ENCODE measurements at regions not wholly inside any gene's neighbourhood (a gene's known extent, or its start where the extent isn't known, plus 50 kb on each side); places are given as distances from the start of the nearest gene placed in this dataset.

GRCh38 chr12:124162151-124163110 is 132.5 kb upstream of the RFLNA start:
- DNase-seq (ENCODE audit: low read depth in 2 of 2): no peak

GRCh38 chr12:124165695-124166094 is 129.2 kb upstream of the RFLNA start:
- no peak for DNase-seq (ENCODE audit: low read depth in 2 of 2)

- DNase-seq (ENCODE audit: low read depth in 2 of 2): no peak
These were observed 127.8 kb upstream of the RFLNA start for GRCh38 chr12:124167141-124167540.

GRCh38 chr12:124168016-124168786 is 126.7 kb upstream of the RFLNA start:
- DNase-seq (ENCODE audit: low read depth in 2 of 2): no peak

GRCh38 chr12:124169577-124170284 is 125.2 kb upstream of the RFLNA start:
- no peak for DNase-seq (ENCODE audit: low read depth in 2 of 2)

- no peak for DNase-seq (ENCODE audit: low read depth in 2 of 2)
These were observed 124.1 kb upstream of the RFLNA start for GRCh38 chr12:124170760-124171159.

- no peak for DNase-seq (ENCODE audit: low read depth in 2 of 2)
These were observed 123.5 kb upstream of the RFLNA start for GRCh38 chr12:124171231-124171979.

- no peak for DNase-seq (ENCODE audit: low read depth in 2 of 2)
These were observed 122.3 kb upstream of the RFLNA start for GRCh38 chr12:124172636-124173035.

GRCh38 chr12:124173692-124174091 is 121.2 kb upstream of the RFLNA start:
- no peak for DNase-seq (ENCODE audit: low read depth in 2 of 2)

GRCh38 chr12:124174451-124175348 is 120.2 kb upstream of the RFLNA start:
- DNase-seq (ENCODE audit: low read depth in 2 of 2): no peak

- no peak for DNase-seq (ENCODE audit: low read depth in 2 of 2)
These were observed 119.2 kb upstream of the RFLNA start for GRCh38 chr12:124175704-124176103.

GRCh38 chr12:124177276-124177950 is 117.5 kb upstream of the RFLNA start:
- DNase-seq (ENCODE audit: low read depth in 2 of 2): no peak

- DNase-seq (ENCODE audit: low read depth in 2 of 2): no peak
These were observed 117.0 kb upstream of the RFLNA start for GRCh38 chr12:124177951-124178316.

GRCh38 chr12:124179936-124180607 is 114.8 kb upstream of the RFLNA start:
- no peak for DNase-seq (ENCODE audit: low read depth in 2 of 2)

GRCh38 chr12:124183172-124183571 is 111.7 kb upstream of the RFLNA start:
- no peak for DNase-seq (ENCODE audit: low read depth in 2 of 2)

- DNase-seq (ENCODE audit: low read depth in 2 of 2): no peak
These were observed 110.4 kb upstream of the RFLNA start for GRCh38 chr12:124184456-124184855.

- DNase-seq (ENCODE audit: low read depth in 2 of 2): no peak
These were observed 108.8 kb upstream of the RFLNA start for GRCh38 chr12:124185971-124186686.

- no peak for DNase-seq (ENCODE audit: low read depth in 2 of 2)
These were observed 106.8 kb upstream of the RFLNA start for GRCh38 chr12:124188084-124188483.
